ENCODE measurements at regions not wholly inside any gene's neighbourhood (a gene's known extent, or its start where the extent isn't known, plus 50 kb on each side); places are given as distances from the start of the nearest gene placed in this dataset.

- FAIRE-seq (no peak), DNase-seq (ENCODE audit: low read depth, low spot score) (no peak)
- no peaks in the 10 kb centered on the region for H3K9me1 ChIP-seq (replicated peaks; ENCODE audit: control insufficient read depth, extremely low read depth, insufficient read depth, low read length)
- H3K9me3 ChIP-seq (replicated peaks; ENCODE audit: control insufficient read depth, insufficient read depth, low read length): no peaks in the 10 kb centered on the region
- no peak overlapping the region for H2AFZ ChIP-seq (ENCODE audit: low read depth, low read length)
- no TSS peak for BruUV-seq (replicated peaks)
- intact Hi-C loops (cut with micrococcal nuclease) (no loop called here), dilution Hi-C loops (cut with MboI; ENCODE audit: extremely low pct_ligation_motif_present, low sequenced_read_pairs) (no loop called here)
- H3K27me3 ChIP-seq (ENCODE audit: control insufficient read depth in 2 of 2, insufficient read depth in 2 of 2, low read length in 2 of 2): no peaks in the 10 kb centered on the region
- H3K4me1 ChIP-seq (ENCODE audit: control insufficient read depth, extremely low read depth, insufficient read depth, low read length): no peaks in the 10 kb centered on the region
- no peak overlapping the region for H3K9ac ChIP-seq (replicated peaks; ENCODE audit: extremely low read depth, insufficient read depth, low read length)
- TF ChIP-seq FOS (IDR thresholded peaks at IDR 0.05; ENCODE audit: borderline replicate concordance, insufficient read depth, low read length) (no peak), POLR2AphosphoS5 (IDR thresholded peaks at IDR 0.05; ENCODE audit: insufficient read depth, low read depth, low read length) (no peak), EZH2 (IDR thresholded peaks at IDR 0.05; ENCODE audit: borderline replicate concordance, low read depth, low read length, severe bottlenecking) (no peak), JUN (IDR thresholded peaks at IDR 0.05; ENCODE audit: borderline replicate concordance, insufficient read depth, insufficient read length, low read depth) (no peak), POLR2A (IDR thresholded peaks at IDR 0.05; ENCODE audit: low read depth, low read length) (no peak), CTCF (IDR thresholded peaks at IDR 0.05; ENCODE audit: extremely low read depth in 1 of 2, insufficient read depth in 1 of 2, low read depth in 1 of 2, low read length in 2 of 2) (no peak), MAX (IDR thresholded peaks at IDR 0.05; ENCODE audit: insufficient read depth, insufficient read length) (no peak), GATA2 (IDR thresholded peaks at IDR 0.05; ENCODE audit: insufficient read depth, insufficient read length, low read depth, low read length) (no peak), MYC (IDR thresholded peaks at IDR 0.05; ENCODE audit: low read depth, low read length) (no peak)
- no peaks in the 10 kb centered on the region for H3K79me2 ChIP-seq (ENCODE audit: control insufficient read depth, insufficient read depth, low read length)
- ChIA-PET CTCF (no interaction called here), POLR2A (no interaction called here)
- H3K4me2 ChIP-seq (ENCODE audit: insufficient read depth, low read length): no peak overlapping the region
- no peak overlapping the region for H3K27ac ChIP-seq (ENCODE audit: insufficient read depth, low read depth, low read length)
- no peaks in the 10 kb centered on the region for H3K36me3 ChIP-seq (ENCODE audit: control insufficient read depth in 2 of 2, extremely low read depth in 1 of 2, insufficient read depth in 2 of 2, low read length in 2 of 2)
- H4K20me1 ChIP-seq (replicated peaks; ENCODE audit: control insufficient read depth, extremely low read depth, insufficient read depth, low read length): no peaks in the 10 kb centered on the region
- no peak overlapping the region for H3K4me3 ChIP-seq (replicated peaks in 1 of 3; ENCODE audit: insufficient read depth in 1 of 3, low read depth in 1 of 3, low read length in 3 of 3)
Measured at GRCh38 chr10:111789821-111790220, 393.7 kb downstream of the GPAM start.

Measured in endothelial cell of umbilical vein (primary cell).